Suppressor macrophage treated with lipopolysaccharide for 4 hours (primary cell): ENCODE measurements at regions not wholly inside any gene's neighbourhood (a gene's known extent, or its start where the extent isn't known, plus 50 kb on each side); places are given as distances from the start of the nearest gene placed in this dataset.
"Not testable (repeated sequence)": the region's sequence is repeated elsewhere in the genome, so short reads cannot be mapped to it uniquely, and the experiment has no call there.

Experiments
- DNase-seq: peaks from one replicate; pipeline ENCODE4 v3.0.0-alpha.2; 2020

DNA sequence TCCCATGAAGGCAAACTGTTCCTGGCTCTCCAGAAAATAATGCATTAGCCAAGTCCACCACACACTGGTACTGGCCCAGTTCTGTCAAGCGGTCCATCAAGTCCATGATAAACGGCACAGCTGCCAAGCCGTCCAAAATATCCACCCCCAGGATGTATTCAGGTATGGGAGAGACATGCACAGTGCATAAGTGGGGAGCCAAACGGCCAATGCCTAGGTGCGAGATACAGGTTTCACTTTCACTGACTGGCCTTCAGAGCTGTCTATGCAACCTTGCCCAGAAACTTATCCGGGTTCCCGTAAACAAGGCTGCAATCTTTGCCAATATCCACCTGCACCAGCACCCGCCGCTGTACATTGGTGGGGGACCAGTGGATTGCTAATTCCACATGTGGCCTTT lies 795.8 kb downstream of the EFNA5 start:
- DNase-seq = no peak

DNA sequence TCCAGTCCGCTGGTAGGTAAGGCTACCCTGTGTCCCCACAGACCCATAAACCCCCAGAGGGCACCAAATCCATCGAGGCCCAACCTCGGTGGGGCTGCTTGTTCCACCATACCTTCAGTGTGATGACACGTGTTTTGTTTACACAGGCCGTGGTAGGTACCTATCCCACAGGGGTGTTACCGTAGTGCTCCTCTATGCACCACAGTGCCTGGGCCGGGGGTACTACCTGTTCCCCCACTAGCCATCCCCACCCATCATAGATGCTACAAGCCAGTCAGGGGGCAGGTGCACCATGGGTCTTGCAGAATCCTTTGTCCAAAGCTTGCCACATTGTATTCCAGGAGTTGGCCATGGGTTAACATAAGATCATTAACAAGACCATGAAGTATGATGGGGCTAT lies 796.2 kb downstream of the EFNA5 start:
- no peak for DNase-seq

DNA sequence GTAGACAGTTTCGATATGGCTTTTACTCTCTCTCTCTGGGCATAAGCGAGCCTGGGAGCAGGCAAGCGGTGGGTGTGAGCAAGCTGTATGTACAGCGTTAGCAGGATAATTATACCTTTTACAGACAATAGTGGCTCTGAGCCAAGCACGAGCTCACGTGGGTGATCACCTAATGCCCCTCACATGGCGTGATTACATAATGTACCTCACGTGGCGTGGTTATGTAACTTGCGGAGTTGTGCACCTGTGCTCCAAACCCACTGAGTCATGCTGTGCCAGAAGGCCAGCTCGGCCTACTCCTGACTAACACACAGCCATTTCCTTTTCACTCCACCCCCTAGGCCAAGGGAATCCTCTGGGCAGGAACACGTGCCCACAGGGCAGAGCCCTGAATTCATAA lies 797.2 kb downstream of the EFNA5 start:
- no peak for DNase-seq

DNA sequence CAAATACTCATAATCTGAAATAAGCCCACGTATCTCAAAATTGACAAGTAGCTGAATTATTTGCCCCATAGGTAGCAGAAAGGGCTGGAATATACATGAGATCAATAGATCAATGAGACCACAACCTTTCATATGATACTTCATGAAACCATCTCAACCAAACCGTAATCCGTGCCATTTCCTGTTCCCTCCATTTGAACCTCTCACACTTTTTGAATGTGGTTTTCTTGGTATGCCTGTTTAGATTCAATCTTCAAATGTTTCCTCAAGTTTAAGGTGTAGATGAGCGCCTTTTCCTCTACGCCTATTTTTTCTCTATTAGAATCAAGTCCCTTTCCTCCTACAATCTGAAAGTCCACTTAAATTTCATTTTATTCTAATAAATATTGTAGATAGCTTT lies 805.5 kb downstream of the EFNA5 start:
- DNase-seq = no peak

DNA sequence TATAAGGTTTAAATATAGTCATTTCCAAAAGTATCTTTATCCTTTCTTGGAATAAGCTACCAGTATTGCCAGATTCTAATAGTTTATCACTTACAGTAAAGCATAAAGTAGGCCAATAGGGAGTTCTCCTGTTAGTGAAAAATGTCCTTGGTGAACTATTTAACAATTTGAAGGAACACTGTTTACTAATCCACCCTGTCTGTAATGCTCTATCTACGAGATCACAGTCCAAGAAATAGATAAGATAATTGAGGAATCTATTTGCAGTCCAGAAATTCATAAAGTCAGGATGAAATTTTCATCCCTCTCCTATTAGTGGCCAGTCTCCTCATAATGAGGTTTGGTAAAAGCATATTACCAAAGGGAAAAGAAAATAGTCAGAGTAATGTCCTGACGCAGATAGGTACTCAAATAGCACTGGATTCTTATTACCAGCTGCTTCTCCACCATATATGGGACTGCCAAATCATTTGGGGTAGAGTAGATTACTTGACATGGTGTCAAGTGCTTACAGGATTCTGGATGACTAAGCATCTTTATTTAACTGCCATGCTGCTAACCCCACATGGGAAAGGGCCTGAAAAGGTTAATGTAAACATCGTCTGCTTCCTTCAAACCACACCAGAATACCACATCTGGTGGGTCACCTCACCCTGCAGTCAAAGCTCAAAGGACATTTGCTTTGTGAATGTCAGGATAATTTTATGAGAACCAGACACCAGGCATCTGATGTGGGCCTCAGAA lies 808.1 kb downstream of the EFNA5 start:
- DNase-seq = no peak

DNA sequence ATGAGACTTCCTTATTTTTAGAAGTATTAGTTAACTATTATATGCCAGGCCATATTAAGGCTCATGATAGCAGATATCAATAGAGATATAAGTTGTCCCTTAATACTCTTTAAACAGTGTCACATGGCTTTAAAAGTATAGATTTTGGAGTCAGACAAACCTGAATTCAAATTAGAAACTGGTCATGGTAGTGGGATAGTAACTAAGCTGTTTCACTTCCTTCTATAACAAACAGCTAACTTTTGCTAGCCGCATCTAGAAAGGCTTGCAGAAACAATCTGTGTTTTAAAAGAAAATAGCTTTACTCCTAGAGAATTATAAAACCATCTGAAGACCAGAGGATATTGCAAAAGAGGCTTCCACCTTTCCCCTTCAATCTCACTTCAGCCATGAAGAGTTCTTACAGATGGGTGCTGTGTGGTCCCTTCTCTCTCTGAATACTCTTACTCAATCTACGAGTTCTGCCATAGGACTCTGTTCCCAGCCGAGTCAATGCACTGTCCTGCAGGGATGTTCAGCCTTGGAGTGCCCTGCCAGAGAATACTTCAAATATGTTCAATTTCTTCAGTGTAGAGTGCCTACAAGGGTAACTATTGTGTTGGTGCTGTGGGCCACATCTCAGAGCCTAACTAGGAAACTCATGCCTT lies 810.2 kb downstream of the EFNA5 start:
- DNase-seq = no peak

DNA sequence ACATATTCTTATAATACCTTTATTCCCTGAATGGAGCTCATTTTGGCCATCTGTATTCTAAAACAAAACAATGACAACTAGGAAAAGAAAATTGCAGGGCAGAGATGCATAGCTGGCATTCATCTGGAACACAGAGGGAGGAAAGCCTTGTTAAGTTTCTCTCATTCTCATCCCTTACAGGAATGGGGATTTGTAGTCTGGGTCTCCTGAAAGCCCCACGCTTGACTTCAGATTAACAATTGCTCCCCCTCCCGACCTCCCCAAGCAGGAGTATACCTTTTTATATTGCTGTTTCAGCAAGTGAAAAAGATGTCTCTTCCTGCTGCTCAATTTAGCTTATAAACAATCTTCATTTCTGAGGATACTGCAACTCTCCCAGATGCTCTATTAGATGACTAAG lies 812.1 kb downstream of the EFNA5 start:
- no peak for DNase-seq

DNA sequence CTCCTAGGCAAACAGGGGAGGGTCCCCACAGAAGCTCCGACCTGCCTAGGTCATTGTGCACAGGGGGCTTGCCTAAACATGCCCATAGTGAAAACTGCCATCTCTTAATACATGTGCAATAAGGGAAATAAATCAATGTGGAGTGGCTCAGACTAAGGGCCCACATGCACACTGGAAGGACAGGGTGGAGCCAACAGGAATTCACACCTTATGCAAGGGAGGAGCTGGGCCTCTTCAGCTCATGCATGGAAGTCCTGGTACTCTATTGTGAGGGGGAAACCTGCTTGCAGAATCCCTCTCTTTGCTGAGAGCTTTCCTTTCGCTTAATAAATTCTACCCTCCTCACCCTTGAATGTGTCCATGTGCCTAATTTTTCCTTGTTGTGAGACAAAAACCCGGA lies 815.8 kb downstream of the EFNA5 start:
- DNase-seq = no peak

DNA sequence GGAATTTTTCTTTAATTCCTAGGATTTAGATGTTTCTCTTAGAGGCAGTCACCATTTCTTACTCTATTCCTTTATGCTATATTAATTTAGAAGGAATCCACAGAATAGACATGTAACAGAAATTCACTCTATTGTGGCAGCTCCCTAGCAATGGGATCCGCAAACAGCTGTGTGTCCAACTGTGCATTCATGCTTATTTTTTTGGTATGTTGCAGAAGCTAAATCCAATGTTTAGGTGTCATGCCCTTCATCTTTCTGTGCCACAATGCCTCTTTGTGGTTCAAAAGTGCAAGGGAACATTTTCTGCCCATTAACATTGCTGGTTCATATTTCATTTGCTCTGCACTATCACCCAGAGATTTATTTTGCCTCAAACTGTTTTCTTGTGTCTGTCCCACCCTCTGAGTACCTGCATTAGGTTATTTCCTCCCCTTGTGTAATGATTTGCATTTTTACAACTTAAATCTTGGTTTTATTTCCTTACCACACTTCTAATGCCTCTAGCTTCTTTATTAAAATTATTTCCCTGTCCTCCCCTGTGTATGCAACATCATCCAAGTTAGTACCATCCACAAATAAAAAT lies 816.5 kb downstream of the EFNA5 start:
- no peak for DNase-seq

DNA sequence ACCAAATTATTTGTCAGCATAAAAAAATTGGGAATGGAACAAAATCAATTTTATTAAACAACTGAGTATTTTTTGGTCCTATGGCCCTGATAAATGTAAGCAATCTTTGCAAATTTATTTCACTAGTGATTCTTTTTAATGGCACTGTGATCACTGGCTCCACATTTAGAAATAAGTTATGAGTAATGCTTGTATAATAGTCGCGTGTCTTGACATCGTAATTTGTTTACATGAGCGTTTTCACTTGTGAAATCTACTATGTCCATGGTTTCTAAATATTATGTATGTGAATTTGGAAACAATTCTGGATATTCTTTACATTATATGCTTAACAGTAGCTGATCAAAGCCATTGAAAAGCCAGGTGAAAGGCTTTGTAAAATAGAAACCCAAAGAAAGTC lies 817.5 kb downstream of the EFNA5 start:
- no peak for DNase-seq

DNA sequence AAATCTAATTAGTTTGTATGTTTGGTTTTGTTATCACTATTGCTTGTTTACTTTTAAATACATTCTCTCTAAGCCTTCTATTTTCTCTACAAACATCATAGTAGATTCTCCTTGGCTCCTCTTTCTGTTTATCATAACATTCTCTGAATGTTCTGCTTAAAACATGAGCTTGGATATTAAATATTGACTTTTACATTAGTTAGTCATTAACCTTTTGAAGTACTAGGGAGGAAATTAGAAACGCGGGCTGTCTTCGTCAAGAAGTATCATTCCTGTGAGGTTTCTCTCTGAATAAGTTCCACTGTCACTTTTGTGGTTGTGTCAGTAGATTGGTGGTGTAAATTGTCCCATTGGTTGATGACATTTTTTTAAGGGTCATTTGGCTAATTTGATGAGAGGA lies 821.5 kb downstream of the EFNA5 start:
- DNase-seq = no peak

DNA sequence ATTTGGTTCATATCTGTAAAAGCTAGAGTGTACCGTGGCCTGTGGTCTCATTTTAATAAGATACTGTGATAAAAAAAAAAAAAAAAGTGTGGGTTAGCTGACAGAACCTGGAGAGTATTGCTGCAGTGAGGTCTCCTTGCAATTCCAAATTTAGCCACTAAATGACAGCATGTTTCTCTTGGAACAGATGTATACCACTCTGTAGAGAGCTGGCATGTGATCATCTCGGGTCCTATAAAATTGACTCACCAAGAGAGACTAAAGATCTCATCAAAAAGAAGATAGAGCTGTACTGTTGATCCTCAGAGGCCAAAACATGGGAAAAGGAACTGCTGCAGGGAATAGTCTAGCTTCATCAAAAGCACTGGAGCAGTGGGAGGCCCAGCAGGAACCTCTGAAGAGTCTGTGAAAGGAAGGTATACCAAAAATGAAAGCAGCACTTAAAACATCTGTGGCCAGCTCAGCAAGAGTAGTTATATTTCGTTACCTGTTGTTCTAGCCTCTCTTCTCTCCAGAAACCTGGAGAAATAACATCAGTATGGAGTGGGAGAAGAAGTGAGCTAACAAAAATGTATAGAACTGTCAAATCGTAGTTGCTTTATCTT lies 826.8 kb downstream of the EFNA5 start:
- no peak for DNase-seq

DNA sequence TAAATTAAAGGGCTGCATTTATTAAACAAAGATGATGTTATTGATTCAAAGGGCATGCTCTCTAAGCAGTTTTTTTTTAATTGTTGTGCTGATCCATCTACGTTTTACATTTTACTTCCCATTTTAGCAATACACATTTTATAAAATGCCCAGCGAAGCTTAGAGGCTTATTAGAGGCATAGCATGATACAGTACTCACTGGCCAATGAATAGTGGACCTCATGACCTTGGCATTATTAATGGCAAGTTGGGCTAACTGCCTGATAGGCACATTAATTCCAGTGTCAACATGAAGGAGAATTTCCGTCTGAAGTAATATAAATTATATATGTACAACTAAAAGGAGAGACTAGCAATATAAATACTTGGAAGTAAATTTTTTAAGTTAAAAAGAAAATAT lies 837.2 kb downstream of the EFNA5 start:
- no peak for DNase-seq

DNA sequence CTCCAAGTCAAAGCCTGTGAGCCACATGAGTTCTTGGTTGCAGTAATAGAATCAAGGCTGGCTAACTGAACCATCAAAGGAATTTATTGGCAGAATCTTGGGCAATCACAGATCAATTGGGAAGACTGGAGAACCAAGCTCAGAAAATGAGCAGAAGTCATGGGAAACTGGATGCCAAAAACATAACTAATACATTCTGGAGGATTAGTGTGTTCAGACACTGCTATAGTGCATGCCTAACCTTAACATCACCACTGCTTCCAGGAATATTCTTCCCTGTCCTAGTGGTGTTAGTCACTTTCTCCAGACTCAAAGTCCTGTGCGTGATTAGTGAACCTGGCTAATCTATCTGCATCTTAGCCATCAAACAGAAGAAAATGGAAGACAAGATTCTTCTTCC lies 843.7 kb downstream of the EFNA5 start:
- DNase-seq = no peak

DNA sequence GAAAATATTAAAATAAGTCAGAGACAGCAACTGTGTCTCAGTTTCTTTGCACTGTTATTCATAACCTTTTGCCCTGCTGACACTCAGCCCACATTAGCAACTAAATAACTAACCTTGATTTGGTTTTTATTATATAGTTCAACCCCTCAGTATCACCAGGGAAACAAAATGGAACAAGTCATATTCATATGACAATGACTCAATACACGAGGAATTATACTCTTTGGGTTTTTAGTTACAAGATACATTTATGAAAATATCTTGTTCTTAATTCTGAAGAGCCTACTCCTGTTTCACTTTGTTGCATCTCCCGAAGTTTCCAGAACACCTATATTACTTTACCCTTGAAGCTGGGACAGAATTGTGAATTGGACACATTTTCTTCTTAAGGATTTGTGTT lies 845.4 kb downstream of the EFNA5 start:
- DNase-seq = no peak

DNA sequence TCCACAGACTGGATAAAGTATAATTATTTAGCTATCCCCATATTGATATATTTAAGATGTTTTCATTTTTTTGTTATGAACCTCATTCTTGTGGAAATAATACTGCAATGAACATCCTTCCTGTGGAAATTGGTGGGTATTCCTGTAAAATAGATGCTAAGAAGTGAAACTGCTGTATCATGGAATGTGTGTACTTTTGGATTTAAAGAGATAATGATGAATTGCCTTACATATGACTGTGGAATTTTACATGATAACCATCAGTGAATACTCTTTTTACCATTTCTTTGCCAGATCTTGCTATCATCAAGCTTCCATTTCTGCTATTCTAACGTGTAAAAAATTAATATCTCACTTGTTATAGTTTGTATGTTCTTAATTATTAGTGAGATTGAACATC lies 847.9 kb downstream of the EFNA5 start:
- DNase-seq = no peak

DNA sequence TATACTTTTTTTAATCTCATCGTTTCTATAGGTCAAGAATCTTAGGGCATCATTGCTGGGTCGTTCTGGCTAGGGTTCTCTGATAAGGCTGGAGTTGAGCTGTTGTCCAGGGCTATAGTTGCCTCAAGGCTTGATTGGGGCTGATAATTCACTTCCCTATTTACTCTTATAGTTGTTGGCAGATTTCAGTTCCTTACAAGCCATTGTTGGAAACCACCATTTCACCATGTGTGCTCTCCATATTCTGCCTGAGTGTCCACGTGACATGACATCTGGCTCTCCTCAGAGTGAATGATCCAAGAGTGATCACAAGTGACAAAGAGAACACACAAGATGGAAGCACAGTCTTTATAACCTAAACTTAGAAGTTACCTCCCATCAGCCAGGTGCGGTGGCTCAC lies 852.2 kb downstream of the EFNA5 start:
- DNase-seq = no peak

DNA sequence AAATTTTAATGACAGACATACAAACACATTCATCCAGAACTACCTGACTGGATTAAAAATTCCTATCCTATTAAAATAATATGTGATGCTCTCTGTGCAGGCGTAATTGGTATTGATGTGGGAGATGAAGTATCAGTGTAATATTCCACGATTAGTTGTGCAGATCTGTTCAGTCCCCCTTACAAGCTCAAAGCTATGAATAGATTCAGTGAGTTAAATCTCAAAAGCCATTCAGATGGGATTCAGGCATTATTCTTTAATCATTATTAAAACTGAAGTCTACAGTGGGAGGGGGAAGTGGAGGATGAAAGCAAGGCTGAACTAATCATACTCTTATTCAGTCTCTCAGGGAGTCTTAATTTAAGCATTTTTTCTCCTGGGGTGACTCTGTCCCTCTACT lies 855.8 kb downstream of the EFNA5 start:
- DNase-seq = no peak

DNA sequence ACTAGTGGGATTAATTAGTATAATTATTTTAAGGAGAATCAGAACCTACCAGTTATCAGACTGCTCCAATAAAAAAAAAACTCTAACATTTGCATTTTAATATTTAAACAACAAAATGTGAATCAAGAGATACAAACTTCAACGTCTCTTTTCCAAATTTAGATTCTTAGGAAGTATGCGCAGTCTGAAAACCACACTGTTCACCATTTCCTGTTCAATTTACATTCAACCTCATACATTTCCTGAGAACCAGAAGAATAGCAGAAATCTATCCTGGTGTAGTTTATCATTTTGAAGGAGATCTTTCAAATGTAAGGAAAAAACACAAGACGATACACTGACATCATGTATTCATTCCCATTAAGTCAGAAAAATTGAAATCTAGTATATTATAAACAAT lies 869.2 kb downstream of the EFNA5 start:
- DNase-seq = no peak

DNA sequence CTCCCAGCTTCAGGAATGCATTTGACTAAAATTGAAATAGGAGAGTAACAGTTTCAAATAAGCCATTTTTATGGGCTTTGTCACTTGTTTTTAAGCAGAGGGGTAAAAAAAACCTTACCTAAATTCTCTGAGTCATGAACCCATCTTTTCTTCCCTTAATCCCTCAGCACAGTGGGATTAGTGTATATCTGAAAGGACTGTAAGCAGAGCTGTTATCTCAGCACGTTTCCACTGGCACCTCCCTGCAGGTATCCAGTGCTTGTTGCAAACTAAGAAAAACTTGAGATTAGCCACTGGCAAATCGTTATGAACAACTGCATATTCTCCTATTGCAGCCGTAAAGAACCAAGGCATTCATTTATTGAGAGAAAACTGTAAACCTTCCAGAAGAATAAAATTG lies 872.7 kb downstream of the EFNA5 start:
- no peak for DNase-seq

DNA sequence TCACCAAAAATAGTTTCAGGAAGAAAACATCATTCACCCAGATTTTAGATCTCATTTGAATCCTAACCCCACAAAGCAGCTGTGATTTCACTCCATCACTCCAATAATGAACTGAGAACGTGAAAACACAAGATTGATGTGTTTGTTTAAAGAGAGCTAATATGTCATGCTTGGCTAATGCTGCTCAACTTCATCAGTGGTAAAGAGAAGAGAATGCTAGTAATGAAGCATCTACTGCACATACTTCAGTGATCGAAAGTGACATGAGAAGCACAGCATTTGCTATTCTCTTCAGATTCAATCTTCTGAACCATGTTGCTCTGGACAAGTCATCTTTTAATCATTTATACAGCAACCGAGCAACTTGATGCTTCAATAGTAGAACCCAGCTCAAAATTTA lies 874.7 kb downstream of the EFNA5 start:
- DNase-seq = no peak

DNA sequence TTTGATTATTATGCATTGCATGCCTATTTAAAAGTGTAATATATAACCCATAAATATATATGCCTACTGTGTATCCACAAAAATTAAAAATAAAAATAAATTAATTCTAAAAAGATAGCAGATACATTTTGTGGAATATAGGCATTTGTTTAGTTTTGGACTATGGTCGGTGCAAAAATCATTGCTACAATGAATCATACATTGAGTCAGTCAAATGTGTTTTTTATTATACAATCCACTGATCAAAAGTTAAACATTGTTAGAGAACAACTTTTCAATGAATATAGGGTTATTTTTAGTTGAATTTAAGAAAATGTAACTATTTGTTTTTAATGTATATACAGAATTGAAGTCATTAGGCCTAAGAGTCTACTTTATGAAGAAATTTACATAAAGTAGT lies 885.9 kb downstream of the EFNA5 start:
- no peak for DNase-seq

DNA sequence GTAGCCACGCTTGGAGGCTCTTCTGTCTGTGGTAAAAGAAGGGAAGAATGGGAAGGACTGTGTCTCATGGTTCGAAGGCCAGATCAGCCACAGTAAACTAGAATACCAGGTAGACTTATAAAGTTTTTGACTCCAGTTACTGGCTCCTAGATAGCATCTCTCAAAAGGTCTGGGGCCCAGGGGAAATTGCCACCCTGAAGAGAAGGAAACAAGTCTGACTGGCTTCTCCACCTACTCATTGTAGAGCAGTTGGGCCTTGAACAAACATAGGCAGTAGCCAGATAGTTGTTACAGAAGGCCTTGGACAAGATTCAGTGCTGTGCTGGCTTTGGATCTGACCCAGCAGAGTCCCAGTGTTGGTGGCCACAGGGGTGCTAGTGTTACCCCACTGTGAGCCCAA lies 890.4 kb downstream of the EFNA5 start:
- no peak for DNase-seq

DNA sequence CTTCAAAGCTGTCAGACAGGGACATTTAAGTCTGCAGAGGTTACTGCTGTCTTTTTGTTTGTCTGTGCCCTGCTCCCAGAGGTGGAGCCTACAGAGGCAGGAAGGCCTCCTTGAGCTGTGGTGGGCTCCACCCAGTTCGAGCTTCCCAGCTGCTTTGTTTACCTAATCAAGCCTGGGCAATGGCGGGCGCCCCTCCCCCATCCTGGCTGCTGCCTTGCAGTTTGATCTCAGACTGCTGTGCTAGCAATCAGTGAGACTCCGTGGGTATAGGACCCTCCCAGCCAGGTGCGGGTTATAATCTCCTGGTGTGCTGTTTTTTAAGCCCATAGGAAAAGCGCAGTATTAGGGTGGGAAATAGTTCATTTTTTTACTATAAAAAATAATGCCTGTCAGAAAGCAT lies 894.2 kb downstream of the EFNA5 start:
- DNase-seq = not testable (repeated sequence)
